ENCODE measurements at regions not wholly inside any gene's neighbourhood (a gene's known extent, or its start where the extent isn't known, plus 50 kb on each side); places are given as distances from the start of the nearest gene placed in this dataset.

GRCh38 chr12:124442772-124443445 is 124.5 kb downstream of the NCOR2 start:
- no peaks in the 10 kb centered on the region for H3K4me1 ChIP-seq (ENCODE audit: insufficient read depth, low read length)
- no peaks in the 10 kb centered on the region for H3K23me2 ChIP-seq (ENCODE audit: insufficient read length, low read depth, low read length, poor library complexity, severe bottlenecking)
- H3K27ac ChIP-seq (ENCODE audit: insufficient read length, low read depth, low read length) = no peak overlapping the region
- H3K4me3 Mint-ChIP-seq = no peak overlapping the region; a peak in 1 of 5 replicates
- no peak overlapping the region for H3K14ac ChIP-seq (ENCODE audit: insufficient read depth, low read length)
- no peak overlapping the region for H4K91ac ChIP-seq (ENCODE audit: insufficient read length, low read depth, low read length)
- no peak overlapping the region for H2AFZ ChIP-seq (ENCODE audit: low read length)
- H3K79me2 ChIP-seq (ENCODE audit: insufficient read depth, low read length) = no peaks in the 10 kb centered on the region
- no peaks in the 10 kb centered on the region for H3K27me3 ChIP-seq (ENCODE audit: insufficient read depth, low read length)
- H3K18ac ChIP-seq (ENCODE audit: insufficient read length, low read depth, low read length) = no peak overlapping the region
- peaks cover 16 to 20% of the 10 kb centered on the region in 2 experiments for H3K4me1 Mint-ChIP-seq
- no peak overlapping the region for H4K8ac ChIP-seq (replicated peaks; ENCODE audit: insufficient read length, low read depth, low read length)
- no peak overlapping the region for H3K9ac ChIP-seq (ENCODE audit: extremely low read depth, insufficient read length, low read length)
- H2BK5ac ChIP-seq (ENCODE audit: insufficient read length, low read length) = no peak overlapping the region
- H3K9me3 ChIP-seq (ENCODE audit: control insufficient read depth, low read depth, low read length) = no peaks in the 10 kb centered on the region
- H3K56ac ChIP-seq (ENCODE audit: insufficient read length, low read depth, low read length) = no peak overlapping the region
- H2AK5ac ChIP-seq (ENCODE audit: insufficient read length, low read length) = no peak overlapping the region
- peak overlapping the region in 2 of 3 experiments; percentile 47 to 56; a peak in 2 of 7 replicates for H3K27ac Mint-ChIP-seq
- H3K4ac ChIP-seq (ENCODE audit: low read depth, low read length) = no peak overlapping the region
- TF ChIP-seq CTCF (conservative IDR thresholded peaks at IDR 0.05) = no peak
- H3T11ph ChIP-seq (ENCODE audit: low read length) = no peak overlapping the region
- H3K23ac ChIP-seq (ENCODE audit: insufficient read length, low read depth, low read length) = no peak overlapping the region
- H2BK120ac ChIP-seq (ENCODE audit: low read depth, low read length, poor library complexity, severe bottlenecking) = no peak overlapping the region
- DNase-seq = no peak
- H3K4me2 ChIP-seq (ENCODE audit: insufficient read depth, insufficient read length, low read length) = no peak overlapping the region
- peaks cover 4% of the 10 kb centered on the region for H3K79me1 ChIP-seq (ENCODE audit: insufficient read depth, low read depth, low read length, poor library complexity, severe bottlenecking)
- no peak overlapping the region for H2BK20ac ChIP-seq (ENCODE audit: low read depth, low read length, poor library complexity, severe bottlenecking)
- no peaks in the 10 kb centered on the region; the same call in 1 of the 2 replicates for H3K27me3 Mint-ChIP-seq (ENCODE audit: low read depth)
- no peaks in the 10 kb centered on the region for H4K20me1 ChIP-seq (ENCODE audit: control insufficient read depth, insufficient read depth, insufficient read length)
- no peak overlapping the region for H4K5ac ChIP-seq (ENCODE audit: insufficient read length, low read depth, low read length)
- no peaks in the 10 kb centered on the region for H3K9me3 Mint-ChIP-seq
- no peak overlapping the region for H2BK12ac ChIP-seq (ENCODE audit: insufficient read length, low read depth, low read length)
- H2BK15ac ChIP-seq (ENCODE audit: low read depth, low read length) = no peak overlapping the region
- WGBS (ENCODE audit: extremely low coverage, insufficient read length, low lambda C conversion rate) = no CpG with 5 or more reads among the region's 29 CpGs
- peaks cover 9 to 45% (median 34%) of the 10 kb centered on the region in 3 experiments; a peak in 6 of 7 replicates for H3K36me3 Mint-ChIP-seq (ENCODE audit: insufficient read depth in 1 of 3, low read depth in 3 of 3)

All from H9 (cell line).